ENCODE measurements at regions not wholly inside any gene's neighbourhood (a gene's known extent, or its start where the extent isn't known, plus 50 kb on each side); places are given as distances from the start of the nearest gene placed in this dataset.

- TF ChIP-seq CTCF (IDR thresholded peaks at IDR 0.05; ENCODE audit: low read depth, low read length, poor library complexity, severe bottlenecking) (no peak), EZH2phosphoT487 (IDR thresholded peaks at IDR 0.05; ENCODE audit: borderline replicate concordance, low read length) (no peak)
These were observed 485.7 kb upstream of the TUSC1 start for GRCh38 chr9:26163931-26164330.
